HG03280 (cell line): ENCODE measurements at regions not wholly inside any gene's neighbourhood (a gene's known extent, or its start where the extent isn't known, plus 50 kb on each side); places are given as distances from the start of the nearest gene placed in this dataset.
"Not testable (repeated sequence)": the region's sequence is repeated elsewhere in the genome, so short reads cannot be mapped to it uniquely, and the experiment has no call there.

Source experiments
- ATAC-seq: cut with Tn5 transposase; IDR thresholded peaks from one replicate; pipeline ENCODE4 v1.9.1; 2021; ENCODE audit warnings: mild to moderate bottlenecking, moderate library complexity; ENCODE audit not compliant: unreplicated experiment

- ATAC-seq = no peak
Measured at GRCh38 chr14:28944605-28945004, 178.0 kb downstream of the FOXG1 start.

- no peak for ATAC-seq
Measured at GRCh38 chr14:28946267-28946666, 179.7 kb downstream of the FOXG1 start.

GRCh38 chr14:28949503-28949902, 182.9 kb downstream of the FOXG1 start:
- no peak for ATAC-seq

- no peak for ATAC-seq
Measured at GRCh38 chr14:28952161-28952560, 185.6 kb downstream of the FOXG1 start.

GRCh38 chr14:28952666-28953065, 186.1 kb downstream of the FOXG1 start:
- no peak for ATAC-seq

GRCh38 chr14:28953973-28954372, 187.4 kb downstream of the FOXG1 start:
- no peak for ATAC-seq

GRCh38 chr14:28966416-28967233, 200.0 kb downstream of the FOXG1 start:
- no peak for ATAC-seq

- ATAC-seq = no peak
Measured at GRCh38 chr14:28975084-28975483, 208.5 kb downstream of the FOXG1 start.

GRCh38 chr14:28982228-28982627, 215.6 kb downstream of the FOXG1 start:
- ATAC-seq = no peak

GRCh38 chr14:28983279-28983678, 216.7 kb downstream of the FOXG1 start:
- ATAC-seq = no peak

- ATAC-seq = no peak
Measured at GRCh38 chr14:28987516-28987915, 220.9 kb downstream of the FOXG1 start.

GRCh38 chr14:28997196-28997595, 230.6 kb downstream of the FOXG1 start:
- not testable (repeated sequence) for ATAC-seq

GRCh38 chr14:28999656-29000055, 233.1 kb downstream of the FOXG1 start:
- ATAC-seq = no peak

- no peak for ATAC-seq
Measured at GRCh38 chr14:29005647-29006046, 239.1 kb downstream of the FOXG1 start.

- no peak for ATAC-seq
Measured at GRCh38 chr14:29007990-29008389, 241.4 kb downstream of the FOXG1 start.

- ATAC-seq = peak; percentile 52
Measured at GRCh38 chr14:29016050-29016900, 249.7 kb downstream of the FOXG1 start.

- not testable (repeated sequence) for ATAC-seq
Measured at GRCh38 chr14:29023505-29023904, 256.9 kb downstream of the FOXG1 start.

GRCh38 chr14:29027441-29027840, 260.9 kb downstream of the FOXG1 start:
- not testable (repeated sequence) for ATAC-seq

- not testable (repeated sequence) for ATAC-seq
Measured at GRCh38 chr14:29027941-29028705, 261.5 kb downstream of the FOXG1 start.

- ATAC-seq = no peak
Measured at GRCh38 chr14:29028973-29029582, 262.5 kb downstream of the FOXG1 start.

- ATAC-seq = no peak
Measured at GRCh38 chr14:29030121-29030520, 263.5 kb downstream of the FOXG1 start.
